ENCODE measurements at regions not wholly inside any gene's neighbourhood (a gene's known extent, or its start where the extent isn't known, plus 50 kb on each side); places are given as distances from the start of the nearest gene placed in this dataset.
A peak's percentile ranks its signal among the peaks of the same experiment; 100 is the strongest.

DNA sequence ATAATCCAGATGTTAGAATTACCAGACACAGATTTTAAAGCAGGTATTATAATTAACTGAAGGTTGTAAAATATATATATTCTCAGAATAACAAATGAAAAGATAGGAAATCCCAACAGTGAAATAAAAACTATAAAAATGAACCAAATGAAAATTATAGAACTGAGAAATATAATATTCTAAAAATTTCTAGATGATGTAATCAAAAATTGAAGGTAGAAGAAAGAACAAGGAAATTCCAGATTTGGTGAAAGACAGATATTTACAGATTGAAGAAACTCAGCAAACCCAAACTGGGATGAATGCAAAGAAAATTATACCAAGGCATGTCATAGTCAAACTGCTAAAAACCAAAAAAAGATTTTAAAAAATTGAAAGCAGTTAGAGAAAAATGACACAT, 729.4 kb downstream of the MATN1 start:
- Histone ChIP-seq H3K9ac (ENCODE audit: extremely low read depth, low read length, poor library complexity, severe bottlenecking) (no peak overlapping the region), H3K4me1 (ENCODE audit: control insufficient read depth, insufficient read depth, low read length) (no peaks in the 10 kb centered on the region), H3K9me3 (ENCODE audit: control insufficient read depth, low read length) (peaks cover 21% of the 10 kb centered on the region), H3K27me3 (ENCODE audit: control insufficient read depth, insufficient read depth, low read length, poor library complexity, severe bottlenecking) (no peaks in the 10 kb centered on the region), H3K4me3 (ENCODE audit: low read length) (no peak overlapping the region), H3K27ac (ENCODE audit: low read depth, low read length) (no peak overlapping the region), H3K36me3 (ENCODE audit: control insufficient read depth, insufficient read depth, low read length) (no peaks in the 10 kb centered on the region)
- TF ChIP-seq, protein P1, sequence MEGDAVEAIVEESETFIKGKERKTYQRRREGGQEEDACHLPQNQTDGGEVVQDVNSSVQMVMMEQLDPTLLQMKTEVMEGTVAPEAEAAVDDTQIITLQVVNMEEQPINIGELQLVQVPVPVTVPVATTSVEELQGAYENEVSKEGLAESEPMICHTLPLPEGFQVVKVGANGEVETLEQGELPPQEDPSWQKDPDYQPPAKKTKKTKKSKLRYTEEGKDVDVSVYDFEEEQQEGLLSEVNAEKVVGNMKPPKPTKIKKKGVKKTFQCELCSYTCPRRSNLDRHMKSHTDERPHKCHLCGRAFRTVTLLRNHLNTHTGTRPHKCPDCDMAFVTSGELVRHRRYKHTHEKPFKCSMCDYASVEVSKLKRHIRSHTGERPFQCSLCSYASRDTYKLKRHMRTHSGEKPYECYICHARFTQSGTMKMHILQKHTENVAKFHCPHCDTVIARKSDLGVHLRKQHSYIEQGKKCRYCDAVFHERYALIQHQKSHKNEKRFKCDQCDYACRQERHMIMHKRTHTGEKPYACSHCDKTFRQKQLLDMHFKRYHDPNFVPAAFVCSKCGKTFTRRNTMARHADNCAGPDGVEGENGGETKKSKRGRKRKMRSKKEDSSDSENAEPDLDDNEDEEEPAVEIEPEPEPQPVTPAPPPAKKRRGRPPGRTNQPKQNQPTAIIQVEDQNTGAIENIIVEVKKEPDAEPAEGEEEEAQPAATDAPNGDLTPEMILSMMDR (conservative IDR thresholded peaks at IDR 0.05): no peak
- no peak overlapping the region for H3K27ac Mint-ChIP-seq
- no peaks in the 10 kb centered on the region for H3K36me3 Mint-ChIP-seq (ENCODE audit: low read depth)
- peaks cover 30% of the 10 kb centered on the region for H3K9me3 Mint-ChIP-seq
- no peaks in the 10 kb centered on the region for H3K27me3 Mint-ChIP-seq (ENCODE audit: insufficient read depth)
- no peak for DNase-seq
- no peak overlapping the region for H3K4me3 Mint-ChIP-seq
- peaks cover 3% of the 10 kb centered on the region for H3K4me1 Mint-ChIP-seq

DNA sequence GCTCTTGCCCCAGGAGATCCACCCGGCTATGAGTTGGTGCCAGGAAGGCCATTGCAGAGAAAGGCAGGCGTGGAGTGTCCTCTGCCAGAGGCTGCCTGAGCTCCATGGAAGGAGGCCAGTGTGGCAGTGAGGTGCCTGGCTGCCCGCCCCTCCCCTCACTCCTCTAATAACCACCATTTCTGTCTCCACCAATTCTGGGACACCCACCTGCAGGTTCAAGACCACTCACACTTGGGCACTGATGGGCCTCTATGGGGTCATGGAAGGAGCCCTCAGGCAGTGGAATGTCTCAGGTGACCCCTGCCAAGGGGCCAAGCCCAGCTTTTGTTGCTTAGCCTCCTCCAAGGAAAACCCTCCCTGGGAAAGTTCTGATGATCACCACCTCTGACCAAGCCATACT, 731.6 kb downstream of the MATN1 start:
- no peaks in the 10 kb centered on the region for H3K4me1 ChIP-seq (ENCODE audit: control insufficient read depth, insufficient read depth, low read length)
- no peaks in the 10 kb centered on the region for H3K36me3 ChIP-seq (ENCODE audit: control insufficient read depth, insufficient read depth, low read length)
- no peak overlapping the region for H3K4me3 Mint-ChIP-seq
- no peak overlapping the region for H3K4me3 ChIP-seq (ENCODE audit: low read length)
- peaks cover 21% of the 10 kb centered on the region for H3K9me3 ChIP-seq (ENCODE audit: control insufficient read depth, low read length)
- TF ChIP-seq, protein P1 (conservative IDR thresholded peaks at IDR 0.05): no peak
- peak; percentile 22 for DNase-seq
- no peak overlapping the region for H3K27ac ChIP-seq (ENCODE audit: low read depth, low read length)
- no peaks in the 10 kb centered on the region for H3K27me3 Mint-ChIP-seq (ENCODE audit: insufficient read depth)
- peaks cover 7% of the 10 kb centered on the region for H3K4me1 Mint-ChIP-seq
- H3K27ac Mint-ChIP-seq: no peak overlapping the region
- 90 to 100% methylated on average over 1 to 3 of the region's 3 CpGs for WGBS, 2 experiments (ENCODE audit: insufficient coverage in 1 of 2, insufficient read length in 1 of 2)
- no peaks in the 10 kb centered on the region for H3K36me3 Mint-ChIP-seq (ENCODE audit: low read depth)
- no peaks in the 10 kb centered on the region for H3K27me3 ChIP-seq (ENCODE audit: control insufficient read depth, insufficient read depth, low read length, poor library complexity, severe bottlenecking)
- no peak overlapping the region for H3K9ac ChIP-seq (ENCODE audit: extremely low read depth, low read length, poor library complexity, severe bottlenecking)
- peaks cover 22% of the 10 kb centered on the region for H3K9me3 Mint-ChIP-seq

DNA sequence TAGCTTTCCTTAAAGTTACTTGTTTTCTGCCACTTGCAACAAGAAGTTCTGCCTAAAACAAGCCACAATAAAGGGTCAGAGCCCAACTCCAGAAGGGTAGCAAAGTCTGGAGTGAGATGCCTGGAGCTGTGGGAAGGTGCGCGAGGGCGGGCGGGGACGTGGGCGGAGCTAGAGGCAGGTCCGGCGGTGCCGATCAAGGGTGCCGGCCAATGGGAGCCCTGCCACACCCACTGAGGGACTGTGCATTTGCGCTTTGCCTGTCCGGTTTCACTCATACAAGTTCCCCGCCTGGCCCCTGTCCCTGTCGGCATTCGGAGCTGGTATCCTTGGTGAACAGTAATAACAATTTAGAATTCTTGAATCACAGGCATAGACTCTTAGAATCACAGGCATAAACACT, 732.4 kb downstream of the MATN1 start:
- peaks cover 19% of the 10 kb centered on the region for H3K9me3 Mint-ChIP-seq
- H3K27ac Mint-ChIP-seq: no peak overlapping the region
- peak; percentile 89 for DNase-seq
- TF ChIP-seq, protein P1 (conservative IDR thresholded peaks at IDR 0.05): no peak
- H3K36me3 Mint-ChIP-seq (ENCODE audit: low read depth): no peaks in the 10 kb centered on the region
- H3K4me3 Mint-ChIP-seq: peak overlapping the region; percentile 14
- Histone ChIP-seq H3K27me3 (ENCODE audit: control insufficient read depth, insufficient read depth, low read length, poor library complexity, severe bottlenecking) (no peaks in the 10 kb centered on the region), H3K4me1 (ENCODE audit: control insufficient read depth, insufficient read depth, low read length) (no peaks in the 10 kb centered on the region), H3K4me3 (ENCODE audit: low read length) (no peak overlapping the region), H3K27ac (ENCODE audit: low read depth, low read length) (no peak overlapping the region), H3K9me3 (ENCODE audit: control insufficient read depth, low read length) (peaks cover 21% of the 10 kb centered on the region), H3K36me3 (ENCODE audit: control insufficient read depth, insufficient read depth, low read length) (no peaks in the 10 kb centered on the region), H3K9ac (ENCODE audit: extremely low read depth, low read length, poor library complexity, severe bottlenecking) (no peak overlapping the region)
- 95 to 96% methylated on average over 11 to 15 of the region's 15 CpGs for WGBS, 2 experiments (ENCODE audit: insufficient coverage in 1 of 2, insufficient read length in 1 of 2)
- H3K4me1 Mint-ChIP-seq: peaks cover 5% of the 10 kb centered on the region
- no peaks in the 10 kb centered on the region for H3K27me3 Mint-ChIP-seq (ENCODE audit: insufficient read depth)

Measured in endodermal cell (in vitro differentiated cells).